ENCODE measurements at regions not wholly inside any gene's neighbourhood (a gene's known extent, or its start where the extent isn't known, plus 50 kb on each side); places are given as distances from the start of the nearest gene placed in this dataset.

GRCh38 chr2:226409134-226409533 lies 390.5 kb downstream of the IRS1 start:
- TF ChIP-seq CTCF (IDR thresholded peaks at IDR 0.05) = no peak
- TF ChIP-seq POLR2A (IDR thresholded peaks at IDR 0.05) = no peak
